GM19043 (cell line): ENCODE measurements at regions not wholly inside any gene's neighbourhood (a gene's known extent, or its start where the extent isn't known, plus 50 kb on each side); places are given as distances from the start of the nearest gene placed in this dataset.

ENCODE experiments used
- ATAC-seq: cut with Tn5 transposase; IDR thresholded peaks from one replicate; pipeline ENCODE4 v1.9.1; 2021; ENCODE audit warnings: low read depth; ENCODE audit not compliant: unreplicated experiment

GRCh38 chr7:18437101-18437500 is 58.4 kb upstream of the HDAC9 start:
- ATAC-seq, result no peak

GRCh38 chr7:18440934-18441333 is 54.6 kb upstream of the HDAC9 start:
- no peak for ATAC-seq

DNA sequence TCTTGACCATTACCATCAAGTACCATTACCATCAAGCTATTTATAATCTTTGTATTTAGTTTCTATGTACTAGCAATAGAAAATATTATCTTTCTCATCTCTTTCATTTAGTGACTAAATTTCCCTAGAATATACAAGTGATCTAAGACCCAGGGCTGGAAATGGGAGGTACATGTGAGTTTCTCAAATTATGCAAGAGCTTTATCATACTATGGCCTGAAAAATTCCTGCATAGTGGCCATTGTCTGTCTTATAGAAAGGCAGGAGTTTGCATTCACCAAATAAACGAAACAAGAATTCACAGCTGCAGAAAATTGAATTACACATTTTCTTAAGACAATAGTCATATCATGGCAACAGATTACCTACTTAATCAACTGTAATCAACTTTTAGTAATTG is 50.7 kb upstream of the HDAC9 start:
- ATAC-seq, result no peak

DNA sequence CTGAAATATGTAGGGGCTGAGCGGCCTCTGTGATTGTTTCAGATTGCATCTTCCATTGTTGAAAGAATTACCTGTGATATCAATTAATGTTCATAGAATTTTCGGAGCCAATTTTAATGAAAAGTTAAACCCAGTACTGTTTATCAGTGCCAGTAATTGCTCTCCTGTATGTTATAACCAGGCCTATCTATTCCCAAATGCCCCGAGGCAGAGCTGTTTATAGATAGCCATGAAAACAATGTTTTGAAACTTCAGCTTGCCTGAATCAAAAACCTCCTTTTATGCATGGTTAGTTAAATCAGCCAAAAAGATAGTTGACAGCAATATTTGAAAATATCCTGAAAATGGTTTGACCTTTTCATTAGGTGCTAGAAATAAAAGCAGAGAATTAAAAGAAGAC is 50.1 kb upstream of the HDAC9 start:
- no peak for ATAC-seq
